Cardiac muscle cell (in vitro differentiated cells and primary cell): ENCODE measurements at regions not wholly inside any gene's neighbourhood (a gene's known extent, or its start where the extent isn't known, plus 50 kb on each side); places are given as distances from the start of the nearest gene placed in this dataset.

Experiments used
- DNase-seq, 2 donors: peaks; one replicate each; pipeline versions ENCODE4 v3.0.0 to v3.0.0-alpha.2; 2010 to 2017; ENCODE audit warnings: low read depth in 1 of 2, low spot score in 1 of 2
- H3K27ac ChIP-seq: fragments of 200-600 bp; sonication (generic); 2 replicates; pipeline ENCODE4 v1.5.1; 2016
- H3K27me3 ChIP-seq: fragments of 200-600 bp; sonication (generic); 2 replicates; pipeline ENCODE4 v1.6.0; 2016; ENCODE audit warnings: control low read depth
- H3K36me3 ChIP-seq: fragments of 200-600 bp; sonication (generic); 2 replicates; pipeline ENCODE4 v1.5.1; 2016; ENCODE audit warnings: control low read depth
- H3K4me1 ChIP-seq: fragments of 200-600 bp; sonication (generic); 2 replicates; pipeline ENCODE4 v1.8.1; 2017; ENCODE audit warnings: low read depth, mild to moderate bottlenecking, mixed run types
- H3K4me3 ChIP-seq: fragments of 200-600 bp; sonication (generic); 2 replicates; pipeline ENCODE4 v1.5.1; 2016; ENCODE audit warnings: mild to moderate bottlenecking
- H3K9me3 ChIP-seq: fragments of 200-600 bp; sonication (generic); 2 replicates; pipeline ENCODE4 v1.5.1; 2017; ENCODE audit warnings: low read depth, mild to moderate bottlenecking, control low read depth
- TF ChIP-seq, protein P1 (sequence below): IDR thresholded peaks from 2 replicates; pipeline ENCODE4 v1.5.1; 2012; ENCODE audit warnings: low read depth, mild to moderate bottlenecking, low read length

DNA sequence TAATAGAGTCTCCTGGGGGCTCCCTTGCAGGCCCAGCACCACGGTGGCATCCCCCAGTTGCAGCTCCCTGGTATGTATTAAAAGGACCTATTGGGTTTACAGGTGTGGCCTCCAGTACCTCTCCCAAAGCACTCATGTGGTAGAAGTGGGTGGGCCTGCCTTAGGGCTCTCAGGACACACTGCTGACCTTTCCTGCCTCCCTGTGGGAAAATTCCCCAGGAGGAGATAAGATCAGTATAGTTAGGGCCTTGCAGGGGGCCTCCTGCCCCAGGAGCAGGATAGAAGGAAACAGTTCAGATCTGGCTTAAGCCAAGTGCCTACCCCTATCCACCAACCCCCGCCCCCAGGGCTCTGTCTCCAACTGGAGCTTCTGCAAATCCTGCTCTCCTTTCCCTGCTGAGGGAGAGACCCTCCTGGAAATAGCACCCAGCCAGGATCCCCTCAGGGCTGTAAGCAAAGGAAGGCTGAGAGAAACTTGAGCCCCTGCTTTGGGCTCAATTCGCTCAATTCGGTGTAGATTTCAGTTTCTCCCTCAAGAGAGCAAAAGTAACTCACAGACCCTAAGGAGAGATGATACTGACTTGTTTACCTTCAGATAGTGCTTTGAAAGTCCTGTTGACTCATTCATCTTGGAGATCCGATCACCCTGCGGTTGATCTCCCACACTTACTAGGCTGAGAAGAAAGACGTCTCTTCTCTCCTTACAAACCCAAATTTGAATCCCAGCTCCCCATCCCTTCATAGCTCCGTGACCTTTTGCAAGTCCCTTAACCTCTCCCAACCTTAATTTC, 130.6 kb downstream of the WDR11 start:
- no peaks in the 10 kb centered on the region for H3K36me3 ChIP-seq
- no peaks in the 10 kb centered on the region for H3K9me3 ChIP-seq
- H3K4me1 ChIP-seq, result peaks cover 19% of the 10 kb centered on the region
- no peak for DNase-seq
- TF ChIP-seq, protein P1, sequence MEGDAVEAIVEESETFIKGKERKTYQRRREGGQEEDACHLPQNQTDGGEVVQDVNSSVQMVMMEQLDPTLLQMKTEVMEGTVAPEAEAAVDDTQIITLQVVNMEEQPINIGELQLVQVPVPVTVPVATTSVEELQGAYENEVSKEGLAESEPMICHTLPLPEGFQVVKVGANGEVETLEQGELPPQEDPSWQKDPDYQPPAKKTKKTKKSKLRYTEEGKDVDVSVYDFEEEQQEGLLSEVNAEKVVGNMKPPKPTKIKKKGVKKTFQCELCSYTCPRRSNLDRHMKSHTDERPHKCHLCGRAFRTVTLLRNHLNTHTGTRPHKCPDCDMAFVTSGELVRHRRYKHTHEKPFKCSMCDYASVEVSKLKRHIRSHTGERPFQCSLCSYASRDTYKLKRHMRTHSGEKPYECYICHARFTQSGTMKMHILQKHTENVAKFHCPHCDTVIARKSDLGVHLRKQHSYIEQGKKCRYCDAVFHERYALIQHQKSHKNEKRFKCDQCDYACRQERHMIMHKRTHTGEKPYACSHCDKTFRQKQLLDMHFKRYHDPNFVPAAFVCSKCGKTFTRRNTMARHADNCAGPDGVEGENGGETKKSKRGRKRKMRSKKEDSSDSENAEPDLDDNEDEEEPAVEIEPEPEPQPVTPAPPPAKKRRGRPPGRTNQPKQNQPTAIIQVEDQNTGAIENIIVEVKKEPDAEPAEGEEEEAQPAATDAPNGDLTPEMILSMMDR, result no peak
- H3K4me3 ChIP-seq, result no peak overlapping the region
- peaks cover 19% of the 10 kb centered on the region for H3K27me3 ChIP-seq
- H3K27ac ChIP-seq, result no peak overlapping the region

DNA sequence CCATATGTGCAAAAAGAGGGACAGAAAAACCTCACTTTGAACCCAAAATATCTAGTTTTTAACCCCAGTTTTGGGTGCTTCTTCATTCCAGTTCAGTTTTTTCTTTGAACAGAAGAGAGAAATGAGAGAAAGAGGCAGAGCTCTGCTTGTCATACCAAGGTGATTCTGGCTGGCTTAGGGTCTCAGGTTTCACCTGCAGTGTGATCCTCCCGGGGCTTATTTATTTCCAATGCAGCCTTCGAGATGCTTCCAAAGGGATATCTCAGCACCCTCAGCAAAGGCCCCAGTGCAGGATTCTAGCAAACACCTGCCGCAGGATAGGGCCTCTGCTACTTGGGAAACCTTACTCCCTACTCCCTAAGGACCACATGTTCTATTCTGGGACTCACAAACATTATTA, 131.3 kb downstream of the WDR11 start:
- DNase-seq, result no peak
- Histone ChIP-seq H3K9me3 (no peaks in the 10 kb centered on the region), H3K36me3 (no peaks in the 10 kb centered on the region), H3K4me3 (no peak overlapping the region), H3K4me1 (peaks cover 19% of the 10 kb centered on the region), H3K27ac (no peak overlapping the region), H3K27me3 (peaks cover 19% of the 10 kb centered on the region)
- TF ChIP-seq, protein P1, result no peak

GRCh38 chr10:120983721-120984120, 132.6 kb downstream of the WDR11 start:
- Histone ChIP-seq H3K36me3 (no peaks in the 10 kb centered on the region), H3K9me3 (no peaks in the 10 kb centered on the region), H3K27me3 (peaks cover 13% of the 10 kb centered on the region), H3K27ac (no peak overlapping the region), H3K4me1 (peaks cover 19% of the 10 kb centered on the region), H3K4me3 (no peak overlapping the region)
- no peak for DNase-seq
- TF ChIP-seq, protein P1, result no peak

- H3K27ac ChIP-seq, result no peak overlapping the region
- H3K36me3 ChIP-seq, result no peaks in the 10 kb centered on the region
- peaks cover 8% of the 10 kb centered on the region for H3K27me3 ChIP-seq
- H3K9me3 ChIP-seq, result no peaks in the 10 kb centered on the region
- TF ChIP-seq, protein P1, result no peak
- no peak for DNase-seq
- H3K4me1 ChIP-seq, result peaks cover 19% of the 10 kb centered on the region
- no peak overlapping the region for H3K4me3 ChIP-seq
Measured at GRCh38 chr10:120984221-120984620, 133.1 kb downstream of the WDR11 start.

- Histone ChIP-seq H3K4me1 (peaks cover 6% of the 10 kb centered on the region), H3K27ac (no peak overlapping the region), H3K4me3 (no peak overlapping the region), H3K36me3 (no peaks in the 10 kb centered on the region), H3K27me3 (no peaks in the 10 kb centered on the region), H3K9me3 (no peaks in the 10 kb centered on the region)
- TF ChIP-seq, protein P1, result no peak
- DNase-seq, result no peak
Measured at GRCh38 chr10:120987359-120987758, 136.2 kb downstream of the WDR11 start.
